ENCODE measurements at regions not wholly inside any gene's neighbourhood (a gene's known extent, or its start where the extent isn't known, plus 50 kb on each side); places are given as distances from the start of the nearest gene placed in this dataset.
"Not testable (repeated sequence)": the region's sequence is repeated elsewhere in the genome, so short reads cannot be mapped to it uniquely, and the experiment has no call there.

DNA sequence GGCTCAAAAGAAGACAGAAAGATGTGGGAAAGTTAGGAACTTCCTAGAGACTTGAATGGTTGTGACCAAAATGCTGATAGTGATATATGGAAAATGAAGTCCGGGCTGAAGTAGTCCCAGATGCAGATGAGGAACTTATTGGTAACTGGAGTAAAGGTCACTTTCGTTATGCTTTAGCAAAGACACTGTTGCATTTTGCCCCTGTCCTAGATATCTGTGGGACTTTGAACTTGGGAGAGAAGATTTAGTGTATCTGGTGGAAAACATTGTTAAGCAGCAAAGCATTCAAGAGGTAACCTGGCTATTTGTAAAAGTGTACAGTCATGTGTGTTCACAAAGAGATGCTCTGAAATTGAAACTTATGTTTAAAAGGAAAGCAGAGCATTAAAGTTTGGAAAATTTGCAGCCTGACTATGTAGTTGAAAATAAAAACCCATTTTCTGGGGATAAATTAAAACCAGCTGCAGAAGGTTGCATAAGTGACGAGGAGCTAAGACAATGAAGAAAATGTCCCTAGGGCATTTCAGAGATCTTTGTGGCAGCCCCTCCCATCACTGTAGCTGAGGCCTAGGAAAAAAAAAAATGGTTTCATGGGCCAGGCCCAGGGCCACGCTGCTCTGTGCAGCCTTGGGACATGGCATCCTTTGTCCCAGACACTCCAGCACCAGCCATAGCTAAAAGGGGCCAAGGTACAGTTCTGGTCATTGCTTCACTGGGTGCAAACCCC lies 1692.2 kb downstream of the HACE1 start:
- no peak overlapping the region for H3K27ac ChIP-seq
- DNase-seq (ENCODE audit: low read depth, low spot score) = no peak

- H3K27ac ChIP-seq = no peak overlapping the region
- no peak for DNase-seq (ENCODE audit: low read depth, low spot score)
These were observed 1704.7 kb downstream of the HACE1 start for GRCh38 chr6:103154779-103155572.

DNA sequence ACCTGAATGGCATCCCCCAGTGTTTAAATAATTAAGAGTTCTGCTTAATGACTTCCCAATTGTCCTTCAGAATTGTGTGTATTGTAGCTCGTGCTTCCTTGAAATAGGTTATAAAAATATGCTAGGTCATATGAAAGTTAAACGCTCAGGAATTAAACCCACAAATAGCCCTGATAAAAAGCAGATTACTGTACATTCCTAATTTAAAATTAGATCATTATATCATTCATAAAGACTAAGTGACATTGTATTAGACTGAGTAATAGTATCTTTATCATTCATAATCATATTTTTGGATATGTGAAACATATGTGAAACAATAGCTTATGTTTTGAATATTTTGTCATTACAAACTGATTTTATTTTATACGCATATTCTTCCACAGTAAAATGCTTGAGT lies 1706.7 kb downstream of the HACE1 start:
- no peak overlapping the region for H3K27ac ChIP-seq
- no peak for DNase-seq (ENCODE audit: low read depth, low spot score)

DNA sequence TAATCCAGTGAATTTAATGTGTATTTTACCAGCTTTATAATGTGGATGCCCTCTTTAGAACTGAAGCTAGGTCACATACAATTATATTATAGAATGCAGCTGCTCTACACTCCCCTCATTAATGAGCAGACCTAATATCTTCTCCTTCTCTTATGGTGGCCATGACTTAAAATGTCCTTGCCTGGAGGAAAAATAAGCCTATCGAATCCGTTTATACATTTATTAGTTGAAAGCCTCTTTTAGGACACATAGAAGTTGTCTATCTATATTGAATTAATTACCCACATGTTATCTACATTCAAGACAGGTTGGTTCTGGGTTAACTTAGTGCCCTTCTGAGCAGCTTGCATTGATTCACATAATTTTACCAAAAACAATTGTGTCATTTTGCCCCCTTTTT lies 1716.8 kb downstream of the HACE1 start:
- no peak for DNase-seq (ENCODE audit: low read depth, low spot score)
- no peak overlapping the region for H3K27ac ChIP-seq

- no peak for DNase-seq (ENCODE audit: low read depth, low spot score)
- no peak overlapping the region for H3K27ac ChIP-seq
These were observed 1719.3 kb downstream of the HACE1 start for GRCh38 chr6:103140308-103141027.

DNA sequence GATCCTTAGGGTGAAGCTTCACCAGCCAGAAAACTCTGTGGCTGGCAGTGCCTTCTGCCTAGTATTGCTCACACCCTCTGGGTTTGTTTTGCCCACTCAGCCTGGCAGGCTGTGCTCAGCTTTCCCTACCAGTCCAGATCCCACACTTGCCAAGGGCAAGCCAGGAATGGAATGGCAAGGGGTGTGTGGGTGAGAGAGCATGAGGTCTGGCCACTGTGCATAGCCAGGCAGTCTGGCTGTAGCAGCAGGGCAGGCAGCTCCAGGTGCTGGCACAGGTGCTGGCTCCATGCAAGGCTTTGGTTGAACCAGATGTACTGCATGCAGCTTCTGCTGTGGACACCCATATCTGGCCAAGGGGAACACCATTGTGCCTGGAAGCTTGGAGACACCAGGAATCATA lies 1720.3 kb downstream of the HACE1 start:
- no peak for DNase-seq (ENCODE audit: low read depth, low spot score)
- no peak overlapping the region for H3K27ac ChIP-seq

GRCh38 chr6:103124471-103124870 lies 1731.0 kb downstream of the GRIK2 start:
- H3K27ac ChIP-seq = no peak overlapping the region
- DNase-seq (ENCODE audit: low read depth, low spot score) = no peak

DNA sequence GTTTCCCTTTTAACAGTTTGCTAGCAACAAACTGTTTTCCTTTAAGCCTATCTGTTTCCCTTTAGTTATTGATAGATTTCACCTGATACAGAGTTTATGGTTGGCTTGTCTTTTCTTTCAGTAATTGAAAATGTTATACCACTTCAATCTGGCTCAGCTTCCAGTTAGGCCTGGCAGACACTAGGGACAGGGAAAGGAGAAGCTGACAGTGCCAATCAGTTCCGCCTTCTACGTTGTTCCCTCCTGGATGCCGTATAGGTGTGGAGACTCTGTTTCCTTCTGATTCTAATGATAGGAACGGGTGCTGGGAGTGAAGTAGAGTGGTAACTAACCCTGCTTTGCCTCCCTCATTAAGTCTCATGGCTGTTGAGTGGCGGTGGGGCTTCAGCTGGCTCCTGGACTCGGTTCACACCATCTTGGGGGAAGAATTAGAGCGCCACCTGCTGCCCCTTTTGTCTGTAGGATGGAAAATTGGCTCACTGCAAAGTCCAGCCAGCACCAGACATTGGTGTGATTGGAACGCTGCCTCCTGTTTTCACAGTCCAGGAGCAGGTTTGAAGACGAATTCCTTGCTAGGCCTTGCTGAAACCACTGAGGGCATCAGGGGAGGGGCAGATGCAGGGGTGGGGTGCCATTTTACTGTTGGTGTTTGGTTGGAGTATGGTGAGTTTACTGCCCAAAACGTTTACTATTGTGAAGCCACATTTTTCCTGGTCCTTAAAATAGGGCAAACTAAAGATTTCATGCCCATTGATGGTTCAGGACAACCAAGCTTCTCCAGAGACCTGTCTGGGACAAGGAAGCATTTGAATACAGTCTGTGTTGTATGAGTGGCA lies 1729.5 kb downstream of the GRIK2 start:
- H3K27ac ChIP-seq = no peak overlapping the region
- DNase-seq (ENCODE audit: low read depth, low spot score) = no peak

DNA sequence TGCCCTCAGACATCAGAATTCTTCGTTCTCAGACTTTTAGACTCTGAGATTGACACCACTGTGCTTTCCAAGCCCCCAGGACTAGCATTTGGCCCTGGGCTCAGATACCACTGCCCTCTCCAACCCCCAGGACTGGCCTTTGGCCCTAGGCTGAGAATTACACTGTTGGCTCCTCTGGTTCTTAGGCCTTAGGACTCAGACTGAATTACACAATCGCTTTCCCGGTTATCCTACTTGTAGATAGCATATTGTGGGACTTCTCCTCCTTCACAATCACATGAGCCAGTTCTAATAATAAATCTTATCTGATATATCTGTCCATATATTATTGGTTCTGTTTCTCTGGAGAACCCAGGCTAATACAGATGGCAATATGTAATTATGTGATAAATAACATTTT lies 1725.5 kb downstream of the GRIK2 start:
- no peak for DNase-seq (ENCODE audit: low read depth, low spot score)
- no peak overlapping the region for H3K27ac ChIP-seq

DNA sequence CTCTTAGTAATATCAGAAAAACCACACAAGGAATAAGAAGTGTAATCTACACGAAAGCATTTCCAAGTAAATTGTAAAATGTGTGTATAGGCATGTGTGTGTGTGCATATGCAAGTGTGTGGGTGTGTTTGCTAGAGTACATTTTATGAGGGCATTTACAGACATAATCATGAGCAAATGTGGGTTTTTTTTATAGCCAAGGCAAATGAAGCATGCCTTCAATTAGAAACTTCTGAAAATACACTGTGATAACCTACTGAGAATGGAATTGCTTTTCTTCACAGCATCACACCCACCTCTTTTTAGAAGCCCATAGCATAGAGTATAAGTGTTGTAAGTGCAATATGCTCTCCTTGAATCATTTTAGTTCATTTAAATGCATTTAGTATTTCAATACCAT lies 1721.1 kb downstream of the GRIK2 start:
- DNase-seq (ENCODE audit: low read depth, low spot score) = no peak
- H3K27ac ChIP-seq = no peak overlapping the region

GRCh38 chr6:103113416-103113815 lies 1719.9 kb downstream of the GRIK2 start:
- peak; percentile 16 for DNase-seq (ENCODE audit: low read depth, low spot score)
- no peak overlapping the region for H3K27ac ChIP-seq

DNA sequence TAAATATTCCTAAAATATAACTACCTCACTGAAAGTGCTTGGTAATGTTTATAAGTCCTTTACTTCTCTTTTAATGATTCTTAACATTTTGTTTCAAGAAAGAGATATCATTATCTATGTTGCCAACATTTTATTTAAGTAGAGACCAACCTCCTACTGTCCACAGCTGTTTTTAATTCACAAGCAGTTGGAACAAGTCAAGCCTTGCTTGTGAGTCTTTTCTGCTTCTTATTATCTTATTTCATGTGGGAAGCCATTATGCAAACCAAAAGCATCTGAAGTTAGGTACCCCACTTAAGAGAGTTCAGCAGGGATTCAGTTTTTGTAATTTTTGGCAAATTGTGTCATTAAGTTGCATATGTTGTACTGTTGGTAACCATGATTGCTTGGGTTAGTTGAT lies 1714.5 kb downstream of the GRIK2 start:
- H3K27ac ChIP-seq = no peak overlapping the region
- no peak for DNase-seq (ENCODE audit: low read depth, low spot score)

DNA sequence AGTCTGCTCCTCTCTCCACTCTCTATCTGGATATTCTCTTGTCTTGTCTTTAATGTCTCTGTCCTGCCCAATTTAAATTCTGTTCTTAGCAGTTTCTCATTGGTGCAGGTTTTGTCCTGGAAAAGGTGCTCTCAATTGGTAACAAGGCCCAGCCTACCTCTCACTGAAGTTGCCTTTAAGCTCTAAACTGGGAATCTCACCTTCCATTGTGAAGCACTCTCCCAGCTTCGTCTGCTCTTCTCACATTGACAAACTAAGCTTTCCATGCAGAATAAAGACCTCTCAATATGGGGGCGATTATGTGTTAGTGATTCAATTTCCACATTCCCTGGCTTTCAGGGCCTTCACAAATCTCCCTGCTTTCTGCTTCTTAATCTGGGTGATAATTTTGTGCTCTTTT lies 1712.2 kb downstream of the GRIK2 start:
- no peak overlapping the region for H3K27ac ChIP-seq
- DNase-seq (ENCODE audit: low read depth, low spot score) = no peak

- H3K27ac ChIP-seq = no peak overlapping the region
- DNase-seq (ENCODE audit: low read depth, low spot score) = no peak
These were observed 1707.8 kb downstream of the GRIK2 start for GRCh38 chr6:103101267-103101666.

DNA sequence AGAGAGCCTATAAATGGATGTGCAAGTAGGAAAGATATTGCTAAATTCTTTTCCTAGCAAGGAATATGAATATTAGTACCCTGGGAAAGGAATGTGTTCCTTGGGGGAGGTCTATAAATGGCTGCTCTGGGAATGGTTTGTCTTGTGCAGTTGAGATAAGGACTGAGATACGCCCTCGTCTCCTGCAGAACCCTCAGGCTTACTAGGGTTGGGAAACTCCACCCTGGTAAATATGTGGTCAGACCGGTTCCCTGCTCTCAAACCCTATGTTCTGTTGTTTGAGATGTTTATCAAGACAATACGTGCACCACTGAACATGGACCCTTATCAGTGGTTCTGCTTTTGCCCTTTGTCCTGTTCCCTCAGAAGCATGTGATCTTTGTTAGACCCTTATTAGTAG lies 1698.9 kb downstream of the GRIK2 start:
- DNase-seq (ENCODE audit: low read depth, low spot score); H3K27ac ChIP-seq: not testable (repeated sequence)

GRCh38 chr6:103085801-103086200 lies 1692.3 kb downstream of the GRIK2 start:
- DNase-seq (ENCODE audit: low read depth, low spot score) = no peak
- no peak overlapping the region for H3K27ac ChIP-seq

DNA sequence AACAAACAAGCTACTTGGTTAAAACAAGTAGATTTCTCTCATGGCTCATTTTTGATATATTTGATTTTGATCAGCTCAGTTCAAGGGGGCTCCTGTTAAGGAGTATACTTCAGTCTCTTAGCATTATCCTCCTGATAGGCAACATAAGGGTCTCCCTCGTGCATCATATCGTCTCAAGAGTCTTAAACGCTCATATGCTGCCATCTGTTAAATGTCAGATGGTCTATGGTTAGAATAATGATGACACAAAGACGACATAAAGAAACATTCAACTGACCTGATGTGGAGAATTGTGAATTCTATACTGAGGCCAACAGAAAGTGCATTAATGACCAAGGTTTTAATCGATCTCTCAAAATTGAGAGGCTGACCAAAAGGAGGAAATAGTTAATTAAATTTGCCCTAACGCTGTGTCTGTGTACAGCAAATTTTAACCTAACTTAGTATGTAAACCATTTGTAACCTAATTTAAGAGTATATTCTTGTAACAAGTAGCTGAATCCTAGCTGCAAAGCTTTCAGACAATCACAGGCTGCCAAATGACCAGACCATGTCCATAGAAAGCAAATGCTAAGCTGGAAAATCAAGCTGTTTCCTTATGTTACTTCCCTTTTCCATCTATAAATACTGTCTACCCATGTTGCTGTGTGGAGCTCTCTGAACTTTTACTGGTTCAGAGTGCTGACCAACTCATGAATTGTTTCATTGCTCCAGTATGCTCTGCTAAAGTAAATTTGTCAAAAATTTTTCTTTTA lies 1688.5 kb downstream of the GRIK2 start:
- DNase-seq (ENCODE audit: low read depth, low spot score) = no peak
- no peak overlapping the region for H3K27ac ChIP-seq

DNA sequence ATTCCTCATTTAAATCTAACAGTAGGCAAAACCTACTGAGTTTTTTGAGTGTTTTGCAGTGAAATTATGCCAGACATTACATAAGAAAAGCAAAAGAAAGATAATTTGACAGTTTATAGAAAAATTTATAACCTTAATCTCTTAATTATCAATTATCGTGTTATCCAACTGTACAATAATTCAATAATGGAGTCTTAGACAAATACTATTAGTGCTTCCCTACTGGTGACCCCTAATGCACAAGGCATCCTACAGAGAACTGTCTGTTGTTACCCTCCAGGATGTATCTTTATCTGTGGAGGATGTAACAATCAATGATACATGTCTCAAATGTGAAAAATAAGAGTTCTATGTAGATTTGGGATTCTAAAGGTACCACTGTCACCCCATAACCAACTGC lies 1687.6 kb downstream of the GRIK2 start:
- no peak for DNase-seq (ENCODE audit: low read depth, low spot score)
- no peak overlapping the region for H3K27ac ChIP-seq

- no peak for DNase-seq (ENCODE audit: low read depth, low spot score)
- H3K27ac ChIP-seq = no peak overlapping the region
These were observed 1687.0 kb downstream of the GRIK2 start for GRCh38 chr6:103080497-103080896.

DNA sequence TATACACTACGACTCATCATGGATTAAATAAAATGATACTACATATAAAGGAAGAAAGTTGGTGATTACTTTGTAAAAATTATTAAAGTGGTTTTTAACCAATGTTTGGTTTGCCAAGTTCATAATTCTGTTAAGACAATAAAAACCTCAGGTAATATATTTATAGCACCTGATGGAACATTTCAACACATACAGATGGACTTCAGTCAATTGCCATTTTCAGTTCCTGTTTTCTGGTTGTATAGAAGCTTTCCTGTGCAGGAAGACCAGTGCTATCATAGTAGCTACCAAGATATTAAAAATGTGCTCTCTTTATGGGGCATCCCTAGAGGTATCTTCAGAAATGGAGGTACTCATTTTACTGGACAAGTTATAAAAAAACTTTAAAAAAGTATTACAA lies 1686.4 kb downstream of the GRIK2 start:
- no peak for DNase-seq (ENCODE audit: low read depth, low spot score)
- no peak overlapping the region for H3K27ac ChIP-seq

Measured in epithelial cell of prostate (primary cell).